ENCODE measurements at regions not wholly inside any gene's neighbourhood (a gene's known extent, or its start where the extent isn't known, plus 50 kb on each side); places are given as distances from the start of the nearest gene placed in this dataset.

DNA sequence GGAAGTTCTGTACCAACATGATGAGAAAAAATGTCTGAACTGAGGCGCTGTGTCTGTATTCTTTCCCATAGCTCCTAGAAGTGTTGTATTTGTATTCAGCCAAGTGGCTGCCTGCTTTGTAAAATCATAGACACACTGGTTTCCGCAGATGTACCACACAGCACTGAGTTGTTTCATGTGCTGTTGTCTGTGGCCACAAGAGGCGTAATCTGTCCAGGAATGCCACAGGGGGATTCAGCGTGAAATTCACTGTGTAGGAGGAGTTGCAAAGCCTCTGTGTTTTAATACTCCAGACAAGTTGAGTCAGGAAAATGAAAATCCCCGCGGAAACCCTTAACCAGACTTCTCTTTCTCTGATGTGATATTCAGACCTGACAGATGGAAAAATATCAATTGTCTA, 462.2 kb downstream of the NSUN3 start:
- intact Hi-C loops (cut with DNase I), result no loop called here
- no peak for TF ChIP-seq POLR2A (IDR thresholded peaks at IDR 0.05)
- TF ChIP-seq, protein P1, sequence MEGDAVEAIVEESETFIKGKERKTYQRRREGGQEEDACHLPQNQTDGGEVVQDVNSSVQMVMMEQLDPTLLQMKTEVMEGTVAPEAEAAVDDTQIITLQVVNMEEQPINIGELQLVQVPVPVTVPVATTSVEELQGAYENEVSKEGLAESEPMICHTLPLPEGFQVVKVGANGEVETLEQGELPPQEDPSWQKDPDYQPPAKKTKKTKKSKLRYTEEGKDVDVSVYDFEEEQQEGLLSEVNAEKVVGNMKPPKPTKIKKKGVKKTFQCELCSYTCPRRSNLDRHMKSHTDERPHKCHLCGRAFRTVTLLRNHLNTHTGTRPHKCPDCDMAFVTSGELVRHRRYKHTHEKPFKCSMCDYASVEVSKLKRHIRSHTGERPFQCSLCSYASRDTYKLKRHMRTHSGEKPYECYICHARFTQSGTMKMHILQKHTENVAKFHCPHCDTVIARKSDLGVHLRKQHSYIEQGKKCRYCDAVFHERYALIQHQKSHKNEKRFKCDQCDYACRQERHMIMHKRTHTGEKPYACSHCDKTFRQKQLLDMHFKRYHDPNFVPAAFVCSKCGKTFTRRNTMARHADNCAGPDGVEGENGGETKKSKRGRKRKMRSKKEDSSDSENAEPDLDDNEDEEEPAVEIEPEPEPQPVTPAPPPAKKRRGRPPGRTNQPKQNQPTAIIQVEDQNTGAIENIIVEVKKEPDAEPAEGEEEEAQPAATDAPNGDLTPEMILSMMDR (IDR thresholded peaks at IDR 0.05), result peak in 3 of 6 experiments; percentile 29 to 55 (median 30)
- WGBS, 2 donors, result 28 to 31% methylated on average over 6 of the region's 6 CpGs
- Histone ChIP-seq H3K4me1 (peaks cover 0 to 5% (median 0%) of the 10 kb centered on the region in 3 donors), H3K9me3 (no peaks in the 10 kb centered on the region), H3K4me3 (no peak overlapping the region), H3K27me3 (no peaks in the 10 kb centered on the region), H3K27ac (no peak overlapping the region), H3K36me3 (no peaks in the 10 kb centered on the region)
- no peak for DNase-seq

DNA sequence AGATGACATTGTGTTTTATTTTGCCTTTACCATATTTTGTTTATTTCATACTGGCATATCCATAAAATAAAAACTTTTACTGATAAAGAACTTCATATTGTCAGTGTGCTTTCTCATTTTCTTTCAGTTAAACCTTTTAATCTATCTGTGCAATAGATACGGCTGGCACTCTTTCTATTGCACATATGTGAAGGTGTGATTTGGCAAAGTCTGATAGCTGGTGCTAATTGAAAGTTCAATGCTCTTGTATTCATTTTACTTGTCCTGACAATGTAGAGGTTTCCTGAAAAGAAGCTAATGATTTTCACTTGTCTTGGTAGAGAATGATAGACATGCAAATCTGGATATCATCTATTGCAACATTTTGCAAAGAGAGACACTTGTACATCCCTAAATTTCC, 467.0 kb downstream of the NSUN3 start:
- Histone ChIP-seq H3K4me1 (no peaks in the 10 kb centered on the region), H3K4me3 (no peak overlapping the region), H3K36me3 (no peaks in the 10 kb centered on the region), H3K27ac (no peak overlapping the region), H3K9me3 (no peaks in the 10 kb centered on the region), H3K27me3 (no peaks in the 10 kb centered on the region)
- intact Hi-C loops (cut with DNase I), result no loop called here
- 71 to 91% methylated on average over 1 of the region's 1 CpG for WGBS, 2 donors
- no peak for TF ChIP-seq POLR2A (IDR thresholded peaks at IDR 0.05)
- TF ChIP-seq, protein P1 (IDR thresholded peaks at IDR 0.05), result no peak
- DNase-seq, result no peak

DNA sequence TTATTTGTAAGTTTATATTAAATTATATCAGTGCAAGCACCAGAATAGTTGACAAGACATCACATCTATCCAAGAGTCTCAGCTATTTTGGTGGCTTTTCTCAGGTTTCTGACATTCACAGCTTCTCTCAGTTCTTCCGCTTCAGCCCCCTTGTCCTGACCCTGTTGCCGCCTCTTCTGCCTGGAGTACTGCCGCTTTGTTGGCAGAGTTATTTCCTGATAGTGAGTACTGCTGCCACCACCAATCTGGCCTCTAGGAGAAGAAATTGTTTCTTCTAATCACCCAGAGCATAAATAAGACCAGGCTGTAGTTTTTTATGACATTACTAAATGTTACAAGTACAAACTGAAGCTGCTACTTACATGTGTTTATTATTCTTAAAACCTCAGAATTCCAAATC, 470.1 kb downstream of the NSUN3 start:
- no peak overlapping the region for H3K4me3 ChIP-seq
- H3K27me3 ChIP-seq, result no peaks in the 10 kb centered on the region
- H3K36me3 ChIP-seq, result no peaks in the 10 kb centered on the region
- intact Hi-C loops (cut with DNase I), result no loop called here
- no peak overlapping the region for H3K27ac ChIP-seq
- H3K4me1 ChIP-seq, result no peaks in the 10 kb centered on the region
- no peak for DNase-seq
- H3K9me3 ChIP-seq, result no peaks in the 10 kb centered on the region
- WGBS, 2 donors, result 87 to 98% methylated on average over 3 of the region's 3 CpGs
- TF ChIP-seq, protein P1 (IDR thresholded peaks at IDR 0.05), result no peak
- no peak for TF ChIP-seq POLR2A (IDR thresholded peaks at IDR 0.05)

DNA sequence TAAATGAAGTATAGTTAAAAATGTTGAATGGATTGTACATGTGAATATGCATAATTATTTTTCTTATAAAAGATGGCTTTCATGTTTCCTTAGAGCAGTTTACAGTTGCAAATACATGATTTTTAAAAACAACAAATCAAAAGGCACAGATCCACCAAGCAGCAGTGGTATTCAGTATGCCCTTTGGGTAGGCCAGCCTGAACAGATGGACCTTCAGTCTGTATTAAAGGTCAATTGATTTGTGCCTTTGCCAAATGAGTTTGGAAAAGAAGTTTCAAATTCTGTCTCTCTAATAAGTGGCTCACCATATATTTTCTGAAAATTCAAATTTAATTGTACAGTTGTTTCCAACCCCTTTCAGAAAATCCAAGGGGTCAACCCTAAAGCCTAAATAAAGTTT, 477.1 kb downstream of the NSUN3 start:
- Histone ChIP-seq H3K4me3 (no peak overlapping the region), H3K4me1 (no peaks in the 10 kb centered on the region), H3K27ac (no peak overlapping the region), H3K36me3 (no peaks in the 10 kb centered on the region), H3K27me3 (no peaks in the 10 kb centered on the region), H3K9me3 (no peaks in the 10 kb centered on the region)
- TF ChIP-seq POLR2A (IDR thresholded peaks at IDR 0.05), result no peak
- TF ChIP-seq, protein P1 (IDR thresholded peaks at IDR 0.05), result no peak
- DNase-seq, result no peak
- intact Hi-C loops (cut with DNase I), result no loop called here

DNA sequence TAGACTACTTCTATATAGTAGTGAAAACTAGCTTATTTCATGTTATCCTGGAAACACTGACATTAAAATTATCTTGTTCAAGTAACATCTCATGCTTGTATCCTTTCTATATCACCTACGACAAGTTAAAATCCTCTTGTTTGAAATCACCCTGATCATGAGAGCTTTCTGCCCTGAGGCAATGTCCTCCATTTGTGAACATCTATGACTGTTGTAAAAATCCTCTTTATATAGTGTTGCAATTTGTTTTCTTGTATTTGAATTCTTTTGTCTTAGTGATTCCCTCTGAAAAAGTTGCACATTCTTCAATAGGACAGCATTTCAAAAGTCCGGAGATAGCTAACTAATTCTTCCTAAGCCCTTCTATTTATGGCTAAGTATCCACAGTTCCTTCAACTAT, 480.3 kb downstream of the NSUN3 start:
- TF ChIP-seq, protein P1 (IDR thresholded peaks at IDR 0.05), result no peak
- TF ChIP-seq POLR2A (IDR thresholded peaks at IDR 0.05), result no peak
- DNase-seq, result no peak
- intact Hi-C loops (cut with DNase I), result no loop called here
- Histone ChIP-seq H3K4me1 (no peaks in the 10 kb centered on the region), H3K36me3 (no peaks in the 10 kb centered on the region), H3K4me3 (no peak overlapping the region), H3K9me3 (no peaks in the 10 kb centered on the region), H3K27ac (no peak overlapping the region), H3K27me3 (no peaks in the 10 kb centered on the region)
- WGBS, 2 donors, result 80 to 82% methylated on average over 2 of the region's 2 CpGs
